GM04504 (cell line): ENCODE measurements at regions not wholly inside any gene's neighbourhood (a gene's known extent, or its start where the extent isn't known, plus 50 kb on each side); places are given as distances from the start of the nearest gene placed in this dataset.
A peak's percentile ranks its signal among the peaks of the same experiment; 100 is the strongest.

Source experiments
- DNase-seq: peaks from one replicate; pipeline ENCODE4 v3.0.0-alpha.2; 2012; ENCODE audit warnings: low read depth

- DNase-seq: peak; percentile 20
Measured at GRCh38 chr9:117487555-117488175, 72.8 kb upstream of the ASTN2 start.

- no peak for DNase-seq
Measured at GRCh38 chr9:117486426-117486825, 71.6 kb upstream of the ASTN2 start.

- no peak for DNase-seq
Measured at GRCh38 chr9:117485176-117485575, 70.3 kb upstream of the ASTN2 start.

- no peak for DNase-seq
Measured at GRCh38 chr9:117480729-117481128, 65.9 kb upstream of the ASTN2 start.

GRCh38 chr9:117480253-117480652 is 65.4 kb upstream of the ASTN2 start:
- DNase-seq: no peak

- no peak for DNase-seq
Measured at GRCh38 chr9:117473293-117473692, 58.4 kb upstream of the ASTN2 start.

- no peak for DNase-seq
Measured at GRCh38 chr9:117470902-117471301, 56.0 kb upstream of the ASTN2 start.

GRCh38 chr9:117470455-117470854 is 55.6 kb upstream of the ASTN2 start:
- DNase-seq: no peak

GRCh38 chr9:117466111-117466510 is 51.3 kb upstream of the ASTN2 start:
- no peak for DNase-seq

- no peak for DNase-seq
Measured at GRCh38 chr9:117465706-117466105, 50.8 kb upstream of the ASTN2 start.

GRCh38 chr9:117464941-117465616 is 50.2 kb upstream of the ASTN2 start:
- no peak for DNase-seq
